ENCODE measurements at regions not wholly inside any gene's neighbourhood (a gene's known extent, or its start where the extent isn't known, plus 50 kb on each side); places are given as distances from the start of the nearest gene placed in this dataset.

- TF ChIP-seq, protein P1, sequence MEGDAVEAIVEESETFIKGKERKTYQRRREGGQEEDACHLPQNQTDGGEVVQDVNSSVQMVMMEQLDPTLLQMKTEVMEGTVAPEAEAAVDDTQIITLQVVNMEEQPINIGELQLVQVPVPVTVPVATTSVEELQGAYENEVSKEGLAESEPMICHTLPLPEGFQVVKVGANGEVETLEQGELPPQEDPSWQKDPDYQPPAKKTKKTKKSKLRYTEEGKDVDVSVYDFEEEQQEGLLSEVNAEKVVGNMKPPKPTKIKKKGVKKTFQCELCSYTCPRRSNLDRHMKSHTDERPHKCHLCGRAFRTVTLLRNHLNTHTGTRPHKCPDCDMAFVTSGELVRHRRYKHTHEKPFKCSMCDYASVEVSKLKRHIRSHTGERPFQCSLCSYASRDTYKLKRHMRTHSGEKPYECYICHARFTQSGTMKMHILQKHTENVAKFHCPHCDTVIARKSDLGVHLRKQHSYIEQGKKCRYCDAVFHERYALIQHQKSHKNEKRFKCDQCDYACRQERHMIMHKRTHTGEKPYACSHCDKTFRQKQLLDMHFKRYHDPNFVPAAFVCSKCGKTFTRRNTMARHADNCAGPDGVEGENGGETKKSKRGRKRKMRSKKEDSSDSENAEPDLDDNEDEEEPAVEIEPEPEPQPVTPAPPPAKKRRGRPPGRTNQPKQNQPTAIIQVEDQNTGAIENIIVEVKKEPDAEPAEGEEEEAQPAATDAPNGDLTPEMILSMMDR (conservative IDR thresholded peaks at IDR 0.05; ENCODE audit: low read length), result no peak
- TF ChIP-seq EZH2phosphoT487 (IDR thresholded peaks at IDR 0.05; ENCODE audit: borderline replicate concordance, low read depth, low read length), result no peak
Measured at GRCh38 chr16:51306116-51306515, 155.0 kb upstream of the SALL1 start.

Data from OCI-LY7 (cell line).